Psoas muscle (tissue), 7 donors: ENCODE measurements at regions not wholly inside any gene's neighbourhood (a gene's known extent, or its start where the extent isn't known, plus 50 kb on each side); places are given as distances from the start of the nearest gene placed in this dataset.

ENCODE experiments used
- ATAC-seq, 4 donors: fragments of 200-7000 bp; cut with Tn5 transposase; one replicate each; pipeline ENCODE4 v1.9.1; 2020; ENCODE audit warnings: moderate library complexity in 3 of 4, mild to moderate bottlenecking in 2 of 4
- DNase-seq, 2 donors: peaks; one replicate each; pipeline ENCODE4 v3.0.0-alpha.2; 2020
- H3K27ac ChIP-seq: fragments of 200-600 bp; one replicate; pipeline ENCODE4 v1.8.0; 2022
- H3K27me3 ChIP-seq, 3 donors: fragments of 200-600 bp in 1 of 3; one replicate each; pipeline versions ENCODE4 v1.6.1 to v1.8.0; 2013 to 2022; ENCODE audit warnings: low read length in 2 of 3, mild to moderate bottlenecking in 2 of 3, moderate library complexity in 1 of 3; ENCODE audit not compliant: insufficient read depth in 3 of 3
- H3K36me3 ChIP-seq, 2 donors: fragments of 200-600 bp in 1 of 2; one replicate each; pipeline versions ENCODE4 v1.6.1 to v1.8.0; 2013 to 2022; ENCODE audit warnings: low read depth in 1 of 2, mild to moderate bottlenecking in 1 of 2, moderate library complexity in 1 of 2; ENCODE audit not compliant: insufficient read depth in 1 of 2
- H3K4me1 ChIP-seq: fragments of 200-600 bp; one replicate; pipeline ENCODE4 v1.8.0; 2022
- H3K4me3 ChIP-seq: fragments of 200-600 bp; one replicate; pipeline ENCODE4 v1.8.0; 2022; ENCODE audit warnings: mild to moderate bottlenecking
- H3K9me3 ChIP-seq: fragments of 200-600 bp; one replicate; pipeline ENCODE4 v1.8.0; 2022
- CTCF ChIP-seq: fragments of 200-600 bp; IDR thresholded peaks from one replicate; pipeline ENCODE4 v1.8.0; 2022; ENCODE audit warnings: antibody characterized with exemption
- WGBS, 3 donors: extraction: QIAGEN DNeasy Blood & Tissue Kit; methylation state at CpG; one replicate each; pipeline versions ENCODE4 v1.1.6 to v1.1.7; 2013; 5-methylcytosine and 5-hydroxymethylcytosine counted together
- intact Hi-C, 2 donors: fragments of 100-400 bp; cut with DNase I; formaldehyde crosslinking; loops; one replicate each; pipeline versions ENCODE4 v1.11.0 to v1.14.2; 2022
- donor health status: healthy with polysubstance abuse.
- donor health status: DM: no; HTN: no; CAD: no; lungs with moderate emphysema.
- donor health status: Bipolar disorder and iron deficiency.
- donor health status: healthy.
- donor health status: DM: yes; HTN: yes; CAD: no.
- donor health status: DM: no; HTN: no; CAD: no.
- donor health status: DM: yes; HTN: yes; CAD: no.

GRCh38 chr5:152990217-152990616, 500.3 kb upstream of the GRIA1 start:
- TF ChIP-seq CTCF, result no peak
- intact Hi-C loops, result no loop called here
- WGBS, 3 donors, result 81 to 92% (median 88%) methylated on average over 2 of the region's 2 CpGs
- Histone ChIP-seq H3K9me3 (no peaks in the 10 kb centered on the region), H3K4me3 (no peak overlapping the region), H3K27ac (no peak overlapping the region), H3K36me3 (no peaks in the 10 kb centered on the region), H3K4me1 (no peaks in the 10 kb centered on the region), H3K27me3 (no peaks in the 10 kb centered on the region)
- ATAC-seq (no peak), DNase-seq (no peak)

GRCh38 chr5:152990649-152991048, 499.8 kb upstream of the GRIA1 start:
- no peaks in the 10 kb centered on the region for H3K36me3 ChIP-seq
- H3K4me1 ChIP-seq, result no peaks in the 10 kb centered on the region
- intact Hi-C loops, result no loop called here
- no peak for TF ChIP-seq CTCF
- DNase-seq (no peak), ATAC-seq (no peak)
- H3K4me3 ChIP-seq, result no peak overlapping the region
- H3K27ac ChIP-seq, result no peak overlapping the region
- WGBS, 3 donors, result 77 to 81% (median 78%) methylated on average over 2 of the region's 2 CpGs
- H3K9me3 ChIP-seq, result no peaks in the 10 kb centered on the region
- no peaks in the 10 kb centered on the region for H3K27me3 ChIP-seq

GRCh38 chr5:152994033-152994680, 496.3 kb upstream of the GRIA1 start:
- ATAC-seq, result no peak
- WGBS, 3 donors, result 50 to 56% (median 54%) methylated on average over 5 of the region's 5 CpGs
- Histone ChIP-seq H3K9me3 (no peaks in the 10 kb centered on the region), H3K27ac (no peak overlapping the region), H3K27me3 (no peaks in the 10 kb centered on the region), H3K4me1 (no peaks in the 10 kb centered on the region), H3K4me3 (no peak overlapping the region), H3K36me3 (no peaks in the 10 kb centered on the region)
- no peak for DNase-seq
- no peak for TF ChIP-seq CTCF
- intact Hi-C loops, result no loop called here

GRCh38 chr5:152995214-152995725, 495.2 kb upstream of the GRIA1 start:
- Histone ChIP-seq H3K36me3 (no peaks in the 10 kb centered on the region), H3K27ac (no peak overlapping the region), H3K9me3 (no peaks in the 10 kb centered on the region), H3K4me1 (no peaks in the 10 kb centered on the region), H3K4me3 (no peak overlapping the region), H3K27me3 (no peaks in the 10 kb centered on the region)
- WGBS, 3 donors, result 44 to 49% (median 46%) methylated on average over 1 of the region's 1 CpG
- TF ChIP-seq CTCF, result no peak
- intact Hi-C loops, result no loop called here
- no peak for ATAC-seq
- DNase-seq, result no peak

GRCh38 chr5:153005711-153006110, 484.8 kb upstream of the GRIA1 start:
- no peak for DNase-seq
- no peak for ATAC-seq
- H3K27me3 ChIP-seq, result no peaks in the 10 kb centered on the region
- H3K4me1 ChIP-seq, result no peaks in the 10 kb centered on the region
- 83 to 86% (median 83%) methylated on average over 2 of the region's 2 CpGs for WGBS, 3 donors
- H3K27ac ChIP-seq, result no peak overlapping the region
- H3K9me3 ChIP-seq, result no peaks in the 10 kb centered on the region
- H3K4me3 ChIP-seq, result no peak overlapping the region
- intact Hi-C loops, result no loop called here
- no peak for TF ChIP-seq CTCF
- H3K36me3 ChIP-seq, result no peaks in the 10 kb centered on the region
